ENCODE measurements at regions not wholly inside any gene's neighbourhood (a gene's known extent, or its start where the extent isn't known, plus 50 kb on each side); places are given as distances from the start of the nearest gene placed in this dataset.

GRCh38 chr10:42962902-42963231 lies 114.0 kb upstream of the RET start:
- Histone ChIP-seq H3K27me3 (replicated peaks; ENCODE audit: control insufficient read depth, insufficient read depth, low read length) (peaks cover 4% of the 10 kb centered on the region), H3K4me3 (ENCODE audit: low read length) (no peak overlapping the region), H3K36me3 (ENCODE audit: control insufficient read depth, insufficient read depth, low read length, severe bottlenecking) (no peaks in the 10 kb centered on the region), H3K4me1 (ENCODE audit: control insufficient read depth, insufficient read depth, low read length) (no peaks in the 10 kb centered on the region), H3K9me3 (ENCODE audit: control insufficient read depth, low read length) (no peaks in the 10 kb centered on the region), H3K9ac (ENCODE audit: low read length) (no peak overlapping the region)
- DNase-seq (ENCODE audit: low read depth) = no peak

DNA sequence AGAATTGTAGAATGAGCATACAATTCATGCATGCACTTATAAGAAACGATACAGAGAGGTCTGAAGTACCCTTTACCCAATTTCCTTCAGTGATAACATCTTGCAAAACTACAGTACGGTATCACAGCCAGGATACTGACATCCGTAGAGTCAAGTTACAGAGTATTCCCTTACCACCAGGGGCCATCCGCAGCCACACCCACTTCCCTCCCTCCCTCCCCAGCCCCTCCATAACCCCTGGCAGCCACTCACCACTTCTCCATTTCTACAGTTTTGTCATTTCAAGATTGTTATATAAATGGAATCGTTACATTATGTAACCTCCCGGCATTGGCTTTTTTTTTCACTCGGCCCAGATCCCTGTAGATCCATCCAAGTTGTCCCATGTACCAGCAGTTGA lies 113.6 kb upstream of the RET start:
- H3K9me3 ChIP-seq (ENCODE audit: control insufficient read depth, low read length) = no peaks in the 10 kb centered on the region
- H3K4me3 ChIP-seq (ENCODE audit: low read length) = no peak overlapping the region
- peaks cover 4% of the 10 kb centered on the region for H3K27me3 ChIP-seq (replicated peaks; ENCODE audit: control insufficient read depth, insufficient read depth, low read length)
- no peaks in the 10 kb centered on the region for H3K36me3 ChIP-seq (ENCODE audit: control insufficient read depth, insufficient read depth, low read length, severe bottlenecking)
- no peaks in the 10 kb centered on the region for H3K4me1 ChIP-seq (ENCODE audit: control insufficient read depth, insufficient read depth, low read length)
- H3K9ac ChIP-seq (ENCODE audit: low read length) = no peak overlapping the region
- no peak for DNase-seq (ENCODE audit: low read depth)

- DNase-seq (ENCODE audit: low read depth) = no peak
- Histone ChIP-seq H3K9ac (ENCODE audit: low read length) (no peak overlapping the region), H3K9me3 (ENCODE audit: control insufficient read depth, low read length) (no peaks in the 10 kb centered on the region), H3K4me3 (ENCODE audit: low read length) (no peak overlapping the region), H3K27me3 (replicated peaks; ENCODE audit: control insufficient read depth, insufficient read depth, low read length) (peaks cover 8% of the 10 kb centered on the region), H3K36me3 (ENCODE audit: control insufficient read depth, insufficient read depth, low read length, severe bottlenecking) (no peaks in the 10 kb centered on the region), H3K4me1 (ENCODE audit: control insufficient read depth, insufficient read depth, low read length) (no peaks in the 10 kb centered on the region)
Observed at GRCh38 chr10:42969147-42969546, 107.7 kb upstream of the RET start.

DNA sequence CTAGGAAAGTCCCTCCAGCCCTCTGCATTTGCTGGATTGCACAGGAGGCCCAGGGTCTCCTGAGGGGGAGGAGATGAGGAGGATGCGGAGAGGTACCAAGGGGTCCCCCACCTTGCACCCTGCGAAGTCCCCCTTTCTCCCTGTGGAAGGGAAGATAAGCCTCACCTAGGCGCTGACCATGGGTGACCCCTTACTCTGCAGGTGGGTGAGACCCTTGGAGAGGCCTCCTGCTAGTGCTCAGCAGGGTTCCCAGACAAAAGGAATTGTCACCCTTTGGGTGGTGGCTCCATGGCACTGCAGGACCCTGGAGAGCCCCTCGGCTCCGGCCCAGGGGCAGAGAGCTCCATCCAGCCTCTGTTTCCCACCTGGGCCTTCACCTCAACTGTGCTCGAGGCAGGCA lies 107.0 kb upstream of the RET start:
- Histone ChIP-seq H3K36me3 (ENCODE audit: control insufficient read depth, insufficient read depth, low read length, severe bottlenecking) (no peaks in the 10 kb centered on the region), H3K4me1 (ENCODE audit: control insufficient read depth, insufficient read depth, low read length) (no peaks in the 10 kb centered on the region), H3K9me3 (ENCODE audit: control insufficient read depth, low read length) (no peaks in the 10 kb centered on the region), H3K9ac (ENCODE audit: low read length) (no peak overlapping the region), H3K27me3 (replicated peaks; ENCODE audit: control insufficient read depth, insufficient read depth, low read length) (peaks cover 8% of the 10 kb centered on the region), H3K4me3 (ENCODE audit: low read length) (no peak overlapping the region)
- DNase-seq (ENCODE audit: low read depth) = no peak

DNA sequence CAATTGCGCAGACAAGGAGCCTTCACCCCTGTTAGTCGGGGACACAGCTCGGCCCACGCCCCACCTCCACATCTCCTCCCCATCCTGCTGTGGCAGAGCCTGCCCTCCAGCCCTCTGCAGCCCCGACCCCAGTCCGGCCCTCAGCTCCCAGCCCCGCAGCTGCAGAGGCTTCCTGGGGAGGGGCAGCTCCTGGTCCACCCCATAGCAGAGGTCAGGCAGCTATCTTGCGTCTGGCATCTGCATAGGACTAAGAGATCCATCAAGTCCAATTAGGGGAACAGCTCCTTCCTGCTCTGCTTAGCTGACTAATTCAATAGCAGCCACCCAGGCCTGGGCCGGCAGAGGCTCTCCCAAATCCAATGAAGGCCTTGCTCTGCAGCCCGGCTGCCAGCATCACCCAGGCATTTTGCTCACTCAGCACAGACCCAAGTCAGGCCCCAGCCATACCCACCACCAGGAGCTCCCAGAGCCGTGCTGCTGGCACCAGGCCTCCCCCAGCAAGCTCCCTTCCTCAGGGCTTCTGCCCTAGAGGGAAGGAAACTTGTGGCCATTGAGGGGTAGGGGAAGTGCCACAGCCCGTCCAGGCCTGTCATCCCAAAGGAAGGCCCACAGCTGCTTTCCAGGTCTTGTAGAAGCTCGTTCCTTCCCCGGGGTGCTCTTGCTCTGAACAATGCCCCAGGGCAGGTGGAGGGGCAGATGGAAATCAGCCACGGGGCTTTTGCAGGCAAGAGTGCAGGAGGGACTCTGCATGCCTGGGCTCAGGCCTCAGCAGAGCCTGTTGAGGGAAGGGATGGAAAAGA lies 106.2 kb upstream of the RET start:
- Histone ChIP-seq H3K4me3 (ENCODE audit: low read length) (no peak overlapping the region), H3K4me1 (ENCODE audit: control insufficient read depth, insufficient read depth, low read length) (no peaks in the 10 kb centered on the region), H3K36me3 (ENCODE audit: control insufficient read depth, insufficient read depth, low read length, severe bottlenecking) (no peaks in the 10 kb centered on the region), H3K9me3 (ENCODE audit: control insufficient read depth, low read length) (no peaks in the 10 kb centered on the region), H3K27me3 (replicated peaks; ENCODE audit: control insufficient read depth, insufficient read depth, low read length) (peaks cover 12% of the 10 kb centered on the region), H3K9ac (ENCODE audit: low read length) (no peak overlapping the region)
- no peak for DNase-seq (ENCODE audit: low read depth)

GRCh38 chr10:42971251-42971599 lies 105.6 kb upstream of the RET start:
- H3K9ac ChIP-seq (ENCODE audit: low read length) = no peak overlapping the region
- no peak for DNase-seq (ENCODE audit: low read depth)

DNA sequence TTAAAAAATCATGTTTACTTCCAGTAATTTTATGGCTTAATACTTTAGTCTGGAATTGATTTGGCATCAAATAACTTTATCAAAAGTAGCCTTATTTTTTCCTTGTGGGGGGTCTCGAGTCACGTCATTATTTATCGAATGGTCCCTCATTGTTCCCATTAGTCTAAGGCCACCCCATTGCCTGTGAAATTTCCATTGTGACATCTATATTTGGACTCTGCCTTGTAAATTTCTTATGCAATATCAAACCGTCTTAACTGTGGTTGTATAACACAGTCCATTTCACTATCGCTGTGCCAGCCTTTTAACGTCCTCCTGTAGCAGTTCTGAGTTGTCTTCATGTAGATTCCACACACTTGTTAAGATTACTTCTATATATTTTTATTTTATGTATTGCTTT lies 103.9 kb upstream of the RET start:
- no peaks in the 10 kb centered on the region for H3K36me3 ChIP-seq (ENCODE audit: control insufficient read depth, insufficient read depth, low read length, severe bottlenecking)
- H3K4me3 ChIP-seq (ENCODE audit: low read length) = no peak overlapping the region
- H3K9ac ChIP-seq (ENCODE audit: low read length) = no peak overlapping the region
- no peak for DNase-seq (ENCODE audit: low read depth)
- peaks cover 20% of the 10 kb centered on the region for H3K27me3 ChIP-seq (replicated peaks; ENCODE audit: control insufficient read depth, insufficient read depth, low read length)
- H3K9me3 ChIP-seq (ENCODE audit: control insufficient read depth, low read length) = no peaks in the 10 kb centered on the region
- H3K4me1 ChIP-seq (ENCODE audit: control insufficient read depth, insufficient read depth, low read length) = no peaks in the 10 kb centered on the region

More at GRCh38 chr10:42971251-42971599, 105.6 kb upstream of the RET start:
- Histone ChIP-seq H3K27me3 (replicated peaks; ENCODE audit: control insufficient read depth, insufficient read depth, low read length) (peaks cover 18% of the 10 kb centered on the region), H3K4me1 (ENCODE audit: control insufficient read depth, insufficient read depth, low read length) (no peaks in the 10 kb centered on the region), H3K4me3 (ENCODE audit: low read length) (no peak overlapping the region), H3K9me3 (ENCODE audit: control insufficient read depth, low read length) (no peaks in the 10 kb centered on the region), H3K36me3 (ENCODE audit: control insufficient read depth, insufficient read depth, low read length, severe bottlenecking) (no peaks in the 10 kb centered on the region)

DNA sequence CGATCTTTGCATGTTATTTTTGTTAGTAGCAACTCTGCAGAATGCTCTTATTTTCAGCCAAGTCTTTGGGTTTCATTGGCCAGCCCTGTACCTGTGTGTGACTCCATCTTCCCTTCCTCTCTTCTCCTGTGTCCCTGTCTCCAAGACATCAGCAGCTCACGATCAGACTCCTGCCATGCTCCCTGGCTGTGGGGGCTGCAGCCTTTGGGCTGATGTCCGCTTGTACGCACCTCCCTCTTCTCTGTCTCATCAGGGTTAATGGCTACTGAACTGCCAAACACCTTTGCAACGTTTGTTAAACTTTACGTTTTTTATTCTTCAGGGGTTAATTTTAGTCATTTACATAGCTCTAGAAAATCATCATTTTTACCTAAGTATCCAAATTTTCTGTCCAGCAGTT lies 103.5 kb upstream of the RET start:
- Histone ChIP-seq H3K9me3 (ENCODE audit: control insufficient read depth, low read length) (no peaks in the 10 kb centered on the region), H3K4me1 (ENCODE audit: control insufficient read depth, insufficient read depth, low read length) (no peaks in the 10 kb centered on the region), H3K4me3 (ENCODE audit: low read length) (no peak overlapping the region), H3K27me3 (replicated peaks; ENCODE audit: control insufficient read depth, insufficient read depth, low read length) (peaks cover 20% of the 10 kb centered on the region), H3K9ac (ENCODE audit: low read length) (no peak overlapping the region), H3K36me3 (ENCODE audit: control insufficient read depth, insufficient read depth, low read length, severe bottlenecking) (no peaks in the 10 kb centered on the region)
- no peak for DNase-seq (ENCODE audit: low read depth)

- no peaks in the 10 kb centered on the region for H3K9me3 ChIP-seq (ENCODE audit: control insufficient read depth, low read length)
- no peak overlapping the region for H3K9ac ChIP-seq (ENCODE audit: low read length)
- no peaks in the 10 kb centered on the region for H3K36me3 ChIP-seq (ENCODE audit: control insufficient read depth, insufficient read depth, low read length, severe bottlenecking)
- peaks cover 20% of the 10 kb centered on the region for H3K27me3 ChIP-seq (replicated peaks; ENCODE audit: control insufficient read depth, insufficient read depth, low read length)
- H3K4me3 ChIP-seq (ENCODE audit: low read length) = no peak overlapping the region
- H3K4me1 ChIP-seq (ENCODE audit: control insufficient read depth, insufficient read depth, low read length) = no peaks in the 10 kb centered on the region
- DNase-seq (ENCODE audit: low read depth) = no peak
Observed at GRCh38 chr10:42973870-42974692, 102.8 kb upstream of the RET start.

DNA sequence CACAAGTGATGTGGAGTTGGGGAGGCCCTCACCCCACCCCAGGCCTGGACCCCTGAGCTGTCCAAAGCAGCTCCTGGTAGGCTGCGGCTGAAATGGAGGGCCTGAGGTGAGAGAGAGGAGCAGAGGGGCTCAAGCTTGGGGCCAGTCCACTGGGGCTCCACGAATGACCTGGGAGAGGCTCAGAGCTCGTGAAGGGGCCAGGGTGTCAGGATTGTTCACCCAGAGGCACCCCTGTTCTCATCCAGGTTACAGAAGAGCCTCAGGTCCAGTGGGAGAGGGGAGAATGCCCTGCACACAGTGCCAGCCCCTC lies 102.2 kb upstream of the RET start:
- H3K9ac ChIP-seq (ENCODE audit: low read length) = no peak overlapping the region
- no peak for DNase-seq (ENCODE audit: low read depth)
- H3K27me3 ChIP-seq (replicated peaks; ENCODE audit: control insufficient read depth, insufficient read depth, low read length) = peaks cover 20% of the 10 kb centered on the region
- no peaks in the 10 kb centered on the region for H3K36me3 ChIP-seq (ENCODE audit: control insufficient read depth, insufficient read depth, low read length, severe bottlenecking)
- H3K4me1 ChIP-seq (ENCODE audit: control insufficient read depth, insufficient read depth, low read length) = no peaks in the 10 kb centered on the region
- no peak overlapping the region for H3K4me3 ChIP-seq (ENCODE audit: low read length)
- H3K9me3 ChIP-seq (ENCODE audit: control insufficient read depth, low read length) = no peaks in the 10 kb centered on the region

DNA sequence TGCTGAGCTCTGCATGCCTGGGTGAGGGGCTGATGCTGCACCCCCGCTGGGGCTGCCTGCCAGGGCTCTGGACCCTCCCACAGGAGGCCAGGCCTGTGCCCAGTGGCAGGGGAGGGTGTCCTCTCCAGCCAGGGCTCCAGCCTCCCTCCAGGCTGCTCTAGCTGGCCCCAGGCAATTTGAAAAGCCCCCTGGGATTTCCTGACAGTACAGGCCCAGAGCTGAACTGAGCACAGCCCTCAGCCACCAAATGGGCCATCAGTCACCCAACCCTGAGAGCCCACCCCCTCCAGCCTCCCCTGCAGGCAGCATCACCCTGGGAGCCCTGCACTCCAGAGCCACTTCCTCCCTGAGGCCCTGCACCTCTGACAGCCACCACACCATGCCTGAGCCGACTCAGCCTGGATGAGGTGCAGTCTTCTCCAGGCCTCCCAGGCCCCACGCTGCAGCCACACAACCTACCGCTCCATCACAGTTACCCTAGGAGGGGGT lies 101.8 kb upstream of the RET start:
- DNase-seq (ENCODE audit: low read depth) = no peak
- no peaks in the 10 kb centered on the region for H3K9me3 ChIP-seq (ENCODE audit: control insufficient read depth, low read length)

More for the DNA sequence above, 101.8 kb upstream of the RET start:
- Histone ChIP-seq H3K4me1 (ENCODE audit: control insufficient read depth, insufficient read depth, low read length) (no peaks in the 10 kb centered on the region), H3K9ac (ENCODE audit: low read length) (no peak overlapping the region), H3K27me3 (replicated peaks; ENCODE audit: control insufficient read depth, insufficient read depth, low read length) (peaks cover 20% of the 10 kb centered on the region), H3K4me3 (ENCODE audit: low read length) (no peak overlapping the region), H3K36me3 (ENCODE audit: control insufficient read depth, insufficient read depth, low read length, severe bottlenecking) (no peaks in the 10 kb centered on the region)

Data from adipocyte (in vitro differentiated cells).